SK-N-SH (cell line): ENCODE measurements at regions not wholly inside any gene's neighbourhood (a gene's known extent, or its start where the extent isn't known, plus 50 kb on each side); places are given as distances from the start of the nearest gene placed in this dataset.
"Not testable (repeated sequence)": the region's sequence is repeated elsewhere in the genome, so short reads cannot be mapped to it uniquely, and the experiment has no call there.

ENCODE experiments used
- CTCF ChIA-PET: fragments of 300-600, 350-600 bp; formaldehyde crosslinking; extraction: SDS; loops from one replicate; lab custom pipeline; 2021; lab: Yijun Ruan, JAX
- POLR2A ChIA-PET: fragments of 350-600 bp; sonication (Branson Sonifier 250); formaldehyde crosslinking; extraction: SDS; loops from one replicate; lab custom pipeline; 2020; ENCODE audit warnings: antibody characterized with exemption, inconsistent platforms; lab: Yijun Ruan, JAX
- DNase-seq: peaks from one replicate; pipeline ENCODE4 v3.0.0; 2012
- H2AFZ ChIP-seq: fragments of 200-600 bp; sonication (generic); 2 replicates; pipeline ENCODE4 v1.8.1; 2016; ENCODE audit warnings: antibody characterized with exemption, mild to moderate bottlenecking, low read depth
- H3F3A ChIP-seq: fragments of 200-600 bp; sonication (generic); replicated peaks from 2 replicates; pipeline ENCODE3; 2016; ENCODE audit warnings: antibody characterized with exemption, mild to moderate bottlenecking; ENCODE audit not compliant: insufficient read depth
- H3K27ac ChIP-seq, 2 experiments: fragments of 200-500 bp in 1 of 2; fragments of 200-600 bp in 1 of 2; sonication (Bioruptor generic) in 1 of 2; sonication (generic), shearing (Covaris generic) in 1 of 2; 2 replicates each; pipeline versions ENCODE4 v1.5.1 to v1.6.1; 2014 to 2016; ENCODE audit warnings: low read depth in 2 of 2, inconsistent platforms in 1 of 2, low read length in 1 of 2, mild to moderate bottlenecking in 1 of 2, mixed read lengths in 1 of 2
- H3K27me3 ChIP-seq: fragments of 200-600 bp; sonication (generic), shearing (Covaris generic); 2 replicates; pipeline ENCODE4 v1.6.1; 2016; ENCODE audit warnings: mixed run types; ENCODE audit not compliant: insufficient read depth
- H3K36me3 ChIP-seq, 2 experiments: fragments of 200-500 bp in 1 of 2; fragments of 200-600 bp in 1 of 2; sonication (Bioruptor generic) in 1 of 2; sonication (generic) in 1 of 2; replicated peaks in 1 of 2; 2 replicates each; pipeline versions ENCODE3 to v1.5.1; 2014 to 2016; ENCODE audit warnings: low read length in 1 of 2, mild to moderate bottlenecking in 1 of 2; ENCODE audit not compliant: insufficient read depth in 2 of 2, control insufficient read depth in 1 of 2
- H3K4me1 ChIP-seq, 2 experiments: fragments of 200-500 bp in 1 of 2; fragments of 200-600 bp in 1 of 2; sonication (Bioruptor generic) in 1 of 2; sonication (generic), shearing (Covaris generic) in 1 of 2; 2 replicates each; pipeline versions ENCODE4 v1.5.1 to v1.6.1; 2014 to 2016; ENCODE audit warnings: low read depth in 1 of 2, low read length in 1 of 2, mixed run types in 1 of 2; ENCODE audit not compliant: insufficient read depth in 2 of 2, control insufficient read depth in 1 of 2
- H3K4me2 ChIP-seq: fragments of 200-600 bp; sonication (generic), shearing (Covaris generic); 2 replicates; pipeline ENCODE4 v1.6.1; 2017; ENCODE audit warnings: mixed run types
- H3K4me3 ChIP-seq, 2 experiments: fragments of 200-500 bp in 1 of 2; fragments of 200-600 bp in 1 of 2; sonication (Bioruptor generic) in 1 of 2; sonication (generic), shearing (Covaris generic) in 1 of 2; 2 replicates each; pipeline versions ENCODE4 v1.5.1 to v1.8.1; 2014 to 2016; ENCODE audit warnings: low read depth in 2 of 2, inconsistent platforms in 1 of 2, low read length in 1 of 2, mild to moderate bottlenecking in 1 of 2, mixed read lengths in 1 of 2, moderate library complexity in 1 of 2
- H3K79me2 ChIP-seq: fragments of 200-600 bp; sonication (generic); 2 replicates; pipeline ENCODE4 v1.8.1; 2017; ENCODE audit warnings: mild to moderate bottlenecking; ENCODE audit not compliant: insufficient read depth
- H3K9ac ChIP-seq: fragments of 200-600 bp; sonication (generic); 2 replicates; pipeline ENCODE4 v1.6.1; 2017; ENCODE audit warnings: mixed run types
- H3K9me2 ChIP-seq: fragments of 200-600 bp; sonication (generic); 2 replicates; pipeline ENCODE4 v1.6.1; 2017; ENCODE audit warnings: mixed run types
- H3K9me3 ChIP-seq: fragments of 200-600 bp; sonication (generic); 2 replicates; pipeline ENCODE4 v1.6.1; 2017; ENCODE audit warnings: mixed run types, mild to moderate bottlenecking, moderate library complexity
- H4K20me1 ChIP-seq: fragments of 200-600 bp; sonication (generic); 2 replicates; pipeline ENCODE4 v1.6.1; 2017; ENCODE audit warnings: mild to moderate bottlenecking, mixed run types; ENCODE audit not compliant: insufficient read depth
- CHD2 ChIP-seq: fragments of 150-350 bp; IDR thresholded peaks from 2 replicates; pipeline ENCODE4 v1.6.1; 2018; ENCODE audit warnings: low read length; ENCODE audit not compliant: partially characterized antibody
- CTCF ChIP-seq: fragments of 200-600 bp; sonication (generic); IDR thresholded peaks from 2 replicates; pipeline ENCODE4 v1.6.1; 2017; ENCODE audit warnings: antibody characterized with exemption, mild to moderate bottlenecking, moderate library complexity
- EZH2phosphoT487 ChIP-seq: fragments of 200-600 bp; sonication (generic); IDR thresholded peaks from 2 replicates; pipeline ENCODE4 v1.6.1; 2017; ENCODE audit warnings: low read depth, mixed run types, mild to moderate bottlenecking, antibody characterized with exemption, moderate library complexity, borderline replicate concordance
- FOXJ3 ChIP-seq: sonication (generic); formaldehyde crosslinking; IDR thresholded peaks from 2 replicates; pipeline ENCODE4 v1.5.1; 2020; ENCODE audit warnings: mild to moderate bottlenecking, missing genetic modification reagents
- JUND ChIP-seq: IDR thresholded peaks from 2 replicates; pipeline ENCODE4 v1.4.0; 2012
- PBX3 ChIP-seq: IDR thresholded peaks from 2 replicates; pipeline ENCODE4; 2012
- POLR2AphosphoS5 ChIP-seq: IDR thresholded peaks from 2 replicates; pipeline ENCODE4 v1.6.1; 2012; ENCODE audit warnings: low read depth, low read length
- RAD21 ChIP-seq: IDR thresholded peaks from 2 replicates; pipeline ENCODE4 v1.6.1; 2012; ENCODE audit warnings: mild to moderate bottlenecking, low read length
- TEAD4 ChIP-seq: IDR thresholded peaks from 2 replicates; pipeline ENCODE4 v1.4.0; 2012; ENCODE audit warnings: mild to moderate bottlenecking, borderline replicate concordance; ENCODE audit not compliant: insufficient read depth
- YY1 ChIP-seq: IDR thresholded peaks from 2 replicates; pipeline ENCODE4 v1.4.0; 2012; ENCODE audit warnings: low read depth, mild to moderate bottlenecking
- ZBTB33 ChIP-seq: IDR thresholded peaks from 2 replicates; pipeline ENCODE4 v1.4.0; 2012; ENCODE audit warnings: low read depth, borderline replicate concordance
- WGBS: methylation state at CpG from one replicate; pipeline ENCODE4 v1.1.6; 2017; ENCODE audit warnings: low lambda C conversion rate; 5-methylcytosine and 5-hydroxymethylcytosine counted together

GRCh38 chr7:108669958-108670357 lies 100.3 kb downstream of the DNAJB9 start:
- H3K9ac ChIP-seq = no peak overlapping the region
- no peak for DNase-seq
- H3K79me2 ChIP-seq = no peaks in the 10 kb centered on the region
- no peaks in the 10 kb centered on the region for H3K27me3 ChIP-seq
- no peaks in the 10 kb centered on the region; the same call in 1 of the 2 replicates for H3K9me2 ChIP-seq
- POLR2A ChIA-PET = no interaction called here
- no peaks in the 10 kb centered on the region for H3K9me3 ChIP-seq
- H4K20me1 ChIP-seq = no peaks in the 10 kb centered on the region
- H3K27ac ChIP-seq = no peak overlapping the region
- no peaks in the 10 kb centered on the region for H3K4me1 ChIP-seq
- no peaks in the 10 kb centered on the region for H3F3A ChIP-seq
- H3K4me2 ChIP-seq = no peak overlapping the region
- no peak for TF ChIP-seq POLR2AphosphoS5
- no peak for TF ChIP-seq FOXJ3 (CRISPR knock-in tag)
- TF ChIP-seq YY1 = no peak
- TF ChIP-seq CTCF = no peak
- TF ChIP-seq RAD21 = no peak
- TF ChIP-seq CHD2 = no peak
- no peak for TF ChIP-seq JUND
- no peak for TF ChIP-seq PBX3
- no peak for TF ChIP-seq TEAD4
- TF ChIP-seq EZH2phosphoT487 = no peak
- no peak for TF ChIP-seq ZBTB33
- no peak overlapping the region for H3K4me3 ChIP-seq
- CTCF ChIA-PET = interaction anchor here (1.3 to 2.3 kb wide), 2 partner anchors 9 to 87 kb away, joined by 3 to 6 read pairs; no protein-coding TSS in a partner anchor
- H3K36me3 ChIP-seq = no peaks in the 10 kb centered on the region
- no peak overlapping the region for H2AFZ ChIP-seq

GRCh38 chr7:108673699-108674098 lies 104.0 kb downstream of the DNAJB9 start:
- H3K9ac ChIP-seq, H3K27me3 ChIP-seq, H3K4me3 ChIP-seq, H3K36me3 ChIP-seq, H4K20me1 ChIP-seq, H3F3A ChIP-seq, CTCF ChIA-PET, DNase-seq, H3K9me3 ChIP-seq, H2AFZ ChIP-seq, H3K4me2 ChIP-seq, H3K9me2 ChIP-seq, H3K79me2 ChIP-seq, POLR2A ChIA-PET, H3K27ac ChIP-seq, H3K4me1 ChIP-seq: not testable (repeated sequence)
- 28% methylated on average over 3 of the region's 3 CpGs for WGBS
